Activated CD4-positive, alpha-beta T cell treated with anti-CD3 and anti-CD28 coated beads for 48 hours (primary cell): ENCODE measurements at regions not wholly inside any gene's neighbourhood (a gene's known extent, or its start where the extent isn't known, plus 50 kb on each side); places are given as distances from the start of the nearest gene placed in this dataset.

ENCODE experiments used
- DNase-seq: peaks from one replicate; pipeline ENCODE4 v3.0.0-alpha.2; 2020

GRCh38 chr3:30372837-30373236 is 233.6 kb upstream of the TGFBR2 start:
- no peak for DNase-seq

DNA sequence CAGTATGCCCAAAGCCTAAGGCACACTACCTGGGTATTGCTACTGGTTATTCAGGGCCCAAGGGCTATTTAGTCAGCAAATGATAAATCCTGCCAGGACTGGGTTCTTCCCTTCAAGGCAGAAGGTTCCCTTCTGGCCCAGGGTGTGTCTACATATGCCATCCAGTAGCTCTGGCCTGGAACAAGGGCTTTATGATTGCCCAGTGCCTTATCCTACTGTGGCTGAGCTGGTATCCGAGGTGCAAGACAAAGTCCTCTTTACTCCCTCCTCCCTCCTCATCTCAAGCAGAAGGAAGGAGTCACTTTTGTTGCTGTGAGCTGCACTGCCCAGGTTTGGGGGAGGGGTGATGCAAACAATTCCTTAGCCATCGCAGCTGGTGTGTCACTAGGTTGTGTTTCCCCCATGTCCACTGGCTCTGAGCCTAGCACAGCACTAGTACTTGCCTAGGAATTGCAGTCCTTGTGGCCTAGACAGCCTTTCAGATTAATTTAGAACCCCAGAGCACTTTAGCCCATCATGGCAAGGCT is 221.8 kb upstream of the TGFBR2 start:
- no peak for DNase-seq

DNA sequence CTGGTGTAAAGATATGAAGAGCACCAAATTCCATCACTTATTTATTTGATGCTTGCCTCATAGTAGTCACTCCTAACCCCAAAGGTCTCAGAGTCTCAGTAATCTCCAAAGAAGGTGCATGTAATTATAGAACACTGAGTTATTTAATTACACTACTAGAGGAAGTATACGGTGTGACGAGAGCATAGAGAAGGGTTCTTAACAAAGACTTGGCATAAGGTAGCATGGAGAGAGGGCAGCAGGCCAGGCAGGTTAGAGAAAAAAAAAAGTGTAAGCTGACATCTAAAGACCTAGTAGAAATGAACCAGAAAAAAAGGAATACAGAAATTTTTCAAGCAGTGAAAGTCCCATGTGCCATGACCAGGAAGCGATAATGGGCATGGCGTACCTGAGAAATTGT is 213.3 kb upstream of the TGFBR2 start:
- no peak for DNase-seq

DNA sequence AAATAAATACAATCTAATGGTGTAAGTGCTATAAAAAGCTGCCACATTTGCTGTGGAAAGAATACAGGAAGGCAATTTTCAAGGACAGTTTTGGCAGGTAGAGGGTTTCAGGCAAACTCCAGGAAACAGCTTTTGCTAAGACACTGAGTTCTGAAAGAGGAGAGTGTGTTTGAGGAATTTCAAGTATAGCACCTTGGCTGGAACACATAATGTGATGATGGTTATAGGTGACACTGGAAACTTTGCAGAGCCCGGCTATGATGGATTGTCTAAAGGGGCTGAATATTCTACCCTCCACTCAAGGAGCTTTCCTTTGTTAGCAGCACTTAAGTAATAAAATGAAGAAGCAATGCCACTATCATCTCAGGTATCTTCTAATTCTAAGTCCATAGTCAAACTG is 209.4 kb upstream of the TGFBR2 start:
- no peak for DNase-seq

- DNase-seq = no peak
Measured at GRCh38 chr3:30399394-30400181, 206.8 kb upstream of the TGFBR2 start.

- DNase-seq = no peak
Measured at GRCh38 chr3:30400926-30401325, 205.5 kb upstream of the TGFBR2 start.

DNA sequence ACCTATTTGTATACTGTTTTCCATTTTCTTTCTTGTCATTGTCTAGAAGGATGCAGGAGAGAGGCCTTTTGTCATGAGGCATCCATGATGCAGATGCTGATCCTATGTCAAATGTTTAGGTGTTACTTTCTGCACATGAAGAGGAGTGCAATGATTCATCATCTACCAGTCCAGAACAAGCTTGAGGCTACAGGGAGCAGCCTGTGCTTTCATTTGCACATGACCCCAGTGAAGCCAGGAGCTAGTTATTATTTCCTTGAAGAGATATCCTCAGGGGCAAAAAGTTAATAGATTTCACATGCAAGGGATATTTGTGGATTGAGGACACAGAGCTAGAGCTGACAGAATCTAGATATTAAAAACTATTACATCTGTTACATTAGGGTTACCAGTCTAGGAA is 204.4 kb upstream of the TGFBR2 start:
- DNase-seq = no peak

GRCh38 chr3:30407651-30408050 is 198.8 kb upstream of the TGFBR2 start:
- no peak for DNase-seq

DNA sequence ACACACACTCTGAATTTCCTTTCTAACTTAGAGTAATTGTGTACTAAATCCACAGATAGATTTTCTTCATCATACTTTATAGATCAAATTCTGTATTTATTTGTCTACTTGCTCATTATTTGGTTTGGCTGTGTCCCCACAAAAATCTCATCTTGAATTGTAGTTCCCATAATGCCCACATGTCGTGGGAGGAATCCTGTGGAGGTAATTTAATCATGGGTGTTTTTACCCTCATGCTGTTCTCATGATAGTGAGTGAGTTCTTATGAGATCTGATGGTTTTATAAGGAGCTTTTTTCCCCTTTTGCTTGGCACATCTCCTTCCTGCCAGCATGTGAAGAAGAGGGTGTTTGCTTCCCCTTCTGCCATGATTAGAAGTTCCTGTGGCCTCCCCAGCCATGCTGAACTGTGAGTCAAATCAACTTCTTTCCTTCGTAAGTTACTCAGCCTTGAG is 198.3 kb upstream of the TGFBR2 start:
- DNase-seq = no peak

DNA sequence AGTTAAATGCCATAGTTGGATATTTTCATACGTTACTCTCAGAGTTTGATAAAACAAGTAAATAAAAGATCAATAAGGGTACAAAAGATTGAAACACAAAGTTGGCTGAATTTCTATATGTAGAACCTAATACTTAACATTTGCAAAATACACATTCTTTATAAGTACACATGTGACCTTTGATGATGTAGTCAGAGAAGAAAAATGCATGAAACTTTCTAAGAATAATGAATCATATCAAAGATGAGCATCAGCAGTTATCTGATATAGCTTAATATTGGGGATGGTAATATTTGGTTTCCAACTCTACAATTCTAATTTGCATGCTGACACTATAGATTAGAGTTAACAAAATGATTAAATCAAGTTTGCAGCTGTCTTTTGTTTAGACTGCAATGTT is 188.0 kb upstream of the TGFBR2 start:
- DNase-seq = no peak

- DNase-seq = no peak
Measured at GRCh38 chr3:30421266-30421665, 185.1 kb upstream of the TGFBR2 start.

DNA sequence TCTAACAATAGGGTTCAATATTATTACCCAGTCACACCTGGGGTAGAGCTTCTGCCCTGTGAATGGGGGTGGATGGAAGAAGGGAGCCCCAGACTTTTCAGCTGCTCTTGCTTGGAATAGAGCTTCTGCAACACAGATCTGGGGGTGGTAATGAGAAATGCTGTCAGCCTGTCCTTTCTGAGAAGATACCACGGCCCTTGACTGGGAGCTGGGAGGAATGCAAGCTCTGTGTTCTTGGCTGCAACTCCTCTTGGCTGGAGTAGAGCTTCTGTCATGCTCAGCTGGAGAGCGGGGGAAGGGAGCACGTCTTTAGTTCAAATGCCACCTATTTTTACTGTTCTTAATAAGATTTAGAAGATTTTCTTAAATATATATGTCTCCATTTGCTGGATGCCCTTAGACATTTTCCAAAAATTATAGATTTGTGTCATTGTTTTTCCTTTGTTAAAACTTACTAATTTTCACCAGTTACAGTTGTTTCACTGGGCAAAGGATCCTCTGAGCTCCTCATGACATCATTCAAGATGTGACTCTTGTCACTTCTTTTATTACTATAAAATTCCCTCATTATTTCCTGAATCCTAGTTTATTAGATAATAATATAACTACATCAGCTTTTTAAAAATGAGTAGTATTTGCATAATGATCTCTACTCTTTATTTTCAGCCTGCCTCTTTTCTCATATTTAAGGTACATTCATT is 180.0 kb upstream of the TGFBR2 start:
- DNase-seq = no peak

DNA sequence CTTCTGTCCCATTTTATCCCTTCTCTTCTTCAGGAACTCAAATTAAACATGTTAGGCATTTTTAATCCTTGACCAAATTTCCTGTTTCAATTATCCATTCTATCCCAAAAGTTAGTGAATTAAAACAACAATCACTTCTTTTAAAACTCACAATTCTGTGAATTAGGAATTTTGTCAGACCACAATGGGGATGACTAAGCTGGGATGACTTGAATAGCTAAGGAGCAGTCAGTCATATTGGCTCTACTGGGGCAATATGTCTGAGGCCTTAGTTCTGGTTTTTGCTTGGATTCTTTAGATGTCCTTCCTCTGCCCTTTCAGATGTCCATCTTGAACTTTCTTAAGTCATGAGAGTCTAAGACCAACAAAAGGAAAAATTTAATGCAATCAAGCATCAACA is 178.2 kb upstream of the TGFBR2 start:
- no peak for DNase-seq

DNA sequence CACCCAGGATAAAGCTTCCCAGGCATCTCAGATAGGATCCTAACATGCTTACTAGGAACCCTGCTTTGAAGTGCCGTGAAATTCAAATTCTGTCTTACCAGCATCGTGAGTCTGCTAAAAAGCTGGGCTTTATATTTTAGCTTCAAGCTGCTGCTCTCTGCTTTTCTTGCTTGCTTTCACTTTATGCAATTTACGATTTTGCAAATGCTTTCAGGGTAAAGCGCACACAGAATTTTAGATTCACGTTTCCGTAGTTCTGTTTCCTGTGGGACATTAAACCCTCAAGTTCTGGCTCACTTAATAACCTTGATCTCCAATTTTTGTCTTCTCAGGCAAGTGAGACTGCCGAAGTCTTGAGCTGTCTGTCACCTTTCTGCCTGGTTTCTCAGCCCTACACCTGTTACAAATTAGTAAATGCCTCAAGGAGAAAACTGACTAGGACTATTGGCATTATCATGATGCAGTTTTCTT is 170.5 kb upstream of the TGFBR2 start:
- DNase-seq = no peak

- no peak for DNase-seq
Measured at GRCh38 chr3:30437171-30437601, 169.2 kb upstream of the TGFBR2 start.

DNA sequence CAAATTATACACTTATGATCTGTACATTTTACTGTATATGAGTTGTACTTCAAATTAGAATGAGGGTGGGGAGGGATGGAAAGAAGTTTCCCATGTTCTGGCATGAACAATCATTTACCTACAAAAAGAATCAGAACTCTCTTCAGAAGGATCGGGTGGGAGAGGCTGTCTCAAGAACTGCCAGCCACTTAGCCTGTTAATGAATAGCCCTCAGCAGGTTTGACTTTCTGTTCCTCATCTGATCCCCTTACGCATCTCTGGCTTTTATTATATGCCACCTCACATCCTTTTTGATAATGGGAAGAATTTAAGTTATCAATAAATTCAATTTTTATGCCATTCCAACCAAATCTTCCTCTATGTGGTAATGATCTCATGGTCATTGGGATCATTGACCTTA is 168.3 kb upstream of the TGFBR2 start:
- no peak for DNase-seq

DNA sequence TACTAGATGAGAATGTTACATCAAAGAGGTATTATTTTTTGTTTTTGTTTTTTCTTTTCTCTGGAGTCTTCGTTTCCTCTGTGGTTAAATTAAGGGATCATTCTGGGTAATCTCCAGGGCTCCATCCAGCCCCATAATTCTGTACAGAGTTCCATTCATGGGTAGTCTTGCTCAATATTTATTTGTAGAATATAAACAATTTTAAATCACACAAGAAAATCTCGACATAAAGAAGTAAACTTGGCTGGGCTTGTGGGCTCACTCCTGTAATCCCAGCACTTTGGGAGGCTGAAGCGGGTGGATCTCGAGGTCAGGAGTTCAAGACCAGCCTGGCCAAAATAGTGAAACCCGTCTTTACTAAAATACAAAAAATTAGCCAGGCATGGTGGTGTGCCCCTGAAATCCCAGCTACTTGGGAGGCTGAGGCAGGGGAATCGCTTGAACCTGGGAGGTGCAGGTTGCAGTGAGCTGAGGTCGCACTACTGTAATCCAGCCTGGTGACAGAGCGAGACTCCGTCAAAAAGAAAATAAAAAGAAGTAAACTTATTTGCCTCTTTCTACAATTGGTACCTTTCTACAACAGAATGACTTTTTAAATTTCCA is 166.8 kb upstream of the TGFBR2 start:
- no peak for DNase-seq

- no peak for DNase-seq
Measured at GRCh38 chr3:30440147-30440604, 166.2 kb upstream of the TGFBR2 start.

- no peak for DNase-seq
Measured at GRCh38 chr3:30440880-30441279, 165.5 kb upstream of the TGFBR2 start.

- DNase-seq = no peak
Measured at GRCh38 chr3:30443756-30444673, 162.4 kb upstream of the TGFBR2 start.

DNA sequence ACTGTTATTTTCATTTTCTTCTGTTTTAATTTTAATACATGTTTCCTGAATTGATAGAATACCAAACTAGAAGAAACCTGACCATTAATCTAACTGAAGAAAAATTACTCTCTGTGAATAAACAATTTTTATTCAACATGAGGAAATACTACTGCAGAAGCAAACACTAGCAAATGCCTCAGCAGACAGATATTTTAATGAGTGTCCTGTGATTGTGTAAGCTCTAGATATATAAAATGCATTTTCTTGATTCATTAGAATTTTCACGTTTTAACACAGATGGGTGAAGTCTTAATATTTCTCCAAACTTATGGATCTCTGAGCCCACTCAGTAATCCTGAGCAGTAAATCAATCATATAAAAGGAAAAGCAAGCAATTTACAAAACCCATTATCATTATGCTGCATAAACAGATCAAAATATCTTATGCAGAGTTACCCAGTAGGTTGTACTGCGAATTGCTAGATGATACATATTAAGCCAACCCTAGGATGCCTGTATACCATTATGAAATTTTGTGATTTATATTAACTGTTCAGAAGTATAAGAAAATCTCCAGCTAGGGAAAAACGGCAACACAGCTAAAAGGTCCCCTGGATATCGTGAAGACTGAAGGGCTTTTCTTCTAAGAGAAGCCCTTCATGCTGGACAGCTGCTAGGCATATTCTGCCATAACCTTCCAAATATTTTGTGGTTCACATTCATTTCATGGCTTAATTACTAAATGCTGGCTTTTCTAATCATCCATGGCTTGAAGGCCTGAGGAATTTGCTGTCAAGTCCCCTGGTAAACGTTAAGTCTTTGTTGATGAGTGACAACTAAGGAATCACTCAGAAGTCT is 157.7 kb upstream of the TGFBR2 start:
- DNase-seq = no peak

DNA sequence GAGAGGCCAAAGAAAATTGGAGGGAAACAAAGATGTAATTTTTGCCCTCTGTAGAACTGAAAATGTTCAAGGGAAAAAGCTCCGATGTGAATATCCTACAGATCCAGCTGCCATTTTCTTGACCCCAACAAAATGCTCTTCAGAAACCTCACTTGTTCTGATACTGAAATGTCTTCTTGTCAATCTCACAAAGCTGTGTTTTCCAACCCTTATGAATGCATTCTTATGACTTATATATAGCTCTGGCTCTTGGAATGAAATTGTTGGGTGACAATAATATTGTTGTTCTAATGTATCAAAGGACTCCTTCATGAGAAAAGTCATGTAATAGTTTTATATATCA is 157.1 kb upstream of the TGFBR2 start:
- DNase-seq = no peak
